Motor neuron (in vitro differentiated cells): ENCODE measurements at regions not wholly inside any gene's neighbourhood (a gene's known extent, or its start where the extent isn't known, plus 50 kb on each side); places are given as distances from the start of the nearest gene placed in this dataset.
A peak's percentile ranks its signal among the peaks of the same experiment; 100 is the strongest.

Experiments used
- ATAC-seq, 8 experiments: fragments of 200-7000 bp; cut with Tn5 transposase; replicated peaks in 6 of 8; 2 replicates each; pipeline ENCODE4 v1.8.0; 2021; ENCODE audit warnings: mild to moderate bottlenecking in 8 of 8, moderate library complexity in 8 of 8
- H3K27ac ChIP-seq, 2 donors: fragments of 250-450 bp; sonication (Bioruptor Pico); 2 replicates each; pipeline ENCODE4 v1.9.0; 2021; ENCODE audit warnings: antibody characterized with exemption in 2 of 2, mild to moderate bottlenecking in 2 of 2, moderate library complexity in 1 of 2
- H3K4me1 ChIP-seq, 2 donors: fragments of 250-450 bp; sonication (Bioruptor Pico); replicated peaks in 1 of 2; 2 replicates each; pipeline ENCODE4 v1.6.1; 2021; ENCODE audit warnings: antibody characterized with exemption in 2 of 2, mild to moderate bottlenecking in 2 of 2, moderate library complexity in 1 of 2
- H3K4me3 ChIP-seq, 5 donors: fragments of 250-450 bp; sonication (Bioruptor Pico); 2 replicates each; pipeline ENCODE4 v1.9.0; 2021; ENCODE audit warnings: antibody characterized with exemption in 5 of 5, mild to moderate bottlenecking in 5 of 5, moderate library complexity in 4 of 5
- WGBS, 10 experiments: fragments of 450-650 bp; shearing (Covaris generic); methylation state at CpG; one replicate each; pipeline ENCODE4 v1.0.0; 2022; 5-methylcytosine and 5-hydroxymethylcytosine counted together
- in situ Hi-C, 9 experiments: fragments of 400-800 bp; cut with MboI; loops; one replicate each; pipeline ENCODE4 v1.15.0; 2021; ENCODE audit warnings: low sequenced_read_pairs in 9 of 9, low pct_unique_long_range_greater_than_20kb in 2 of 9; ENCODE audit not compliant: unreplicated experiment in 9 of 9

DNA sequence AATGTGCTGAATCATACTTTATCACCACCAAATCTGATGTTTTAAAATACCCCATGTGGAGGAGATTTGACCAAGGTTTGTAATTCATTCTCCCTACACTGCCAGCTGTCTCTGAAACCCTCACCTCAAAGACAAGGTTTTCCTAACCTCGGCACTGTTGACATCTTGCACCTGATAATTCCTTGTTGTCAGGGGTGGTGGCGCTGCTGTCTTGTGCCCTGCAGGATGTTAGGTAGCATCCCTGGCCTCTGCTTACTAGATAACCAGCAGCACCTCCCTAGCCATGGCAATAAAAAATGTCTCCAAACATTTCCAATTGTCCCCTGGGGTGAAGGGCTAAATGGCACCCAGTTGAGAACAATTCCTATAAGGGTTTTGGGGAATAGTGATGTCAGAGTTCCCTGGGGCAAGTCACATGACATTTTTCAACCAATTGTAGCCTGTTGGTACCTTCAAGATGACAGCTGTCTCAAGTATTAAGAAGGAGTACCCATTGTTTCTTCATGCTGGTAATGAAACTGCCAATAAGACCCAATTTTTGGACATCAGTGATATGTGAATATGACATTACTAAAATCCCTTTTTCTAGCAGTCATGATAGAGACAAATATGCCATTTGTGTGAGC, 160.6 kb upstream of the PLCXD3 start:
- peak in 1 of 8 experiments; percentile 22 for ATAC-seq
- 31 to 100% (median 65%) methylated on average over 1 to 2 of the region's 2 CpGs; no CpG with 5 or more reads in 5 of the 10 experiments for WGBS, 10 experiments
- in situ Hi-C loops: no loop called here
- Histone ChIP-seq H3K27ac (no peak overlapping the region), H3K4me3 (no peak overlapping the region), H3K4me1 (no peaks in the 10 kb centered on the region)

DNA sequence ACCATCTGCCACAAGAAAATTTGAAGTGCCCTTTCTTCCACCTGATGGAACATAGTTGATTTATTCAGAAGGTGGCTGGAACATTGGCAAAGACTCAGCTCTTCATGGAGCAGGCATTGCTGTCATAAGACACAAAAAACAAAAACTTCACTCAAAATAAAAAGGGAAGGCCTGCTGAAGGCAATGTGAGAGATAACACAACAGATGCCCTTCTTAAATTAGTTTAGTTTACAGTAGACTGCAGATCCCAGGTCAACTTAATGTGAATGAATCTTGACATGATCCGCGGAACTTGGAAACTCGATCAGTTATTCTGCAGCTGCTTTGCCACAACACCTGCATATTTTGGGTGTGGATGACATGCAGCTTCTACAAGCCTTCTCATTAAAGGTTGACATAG, 159.8 kb upstream of the PLCXD3 start:
- WGBS, 10 experiments: 20 to 94% (median 86%) methylated on average over 1 to 3 of the region's 3 CpGs; no CpG with 5 or more reads in 2 of the 10 experiments
- no peak for ATAC-seq

DNA sequence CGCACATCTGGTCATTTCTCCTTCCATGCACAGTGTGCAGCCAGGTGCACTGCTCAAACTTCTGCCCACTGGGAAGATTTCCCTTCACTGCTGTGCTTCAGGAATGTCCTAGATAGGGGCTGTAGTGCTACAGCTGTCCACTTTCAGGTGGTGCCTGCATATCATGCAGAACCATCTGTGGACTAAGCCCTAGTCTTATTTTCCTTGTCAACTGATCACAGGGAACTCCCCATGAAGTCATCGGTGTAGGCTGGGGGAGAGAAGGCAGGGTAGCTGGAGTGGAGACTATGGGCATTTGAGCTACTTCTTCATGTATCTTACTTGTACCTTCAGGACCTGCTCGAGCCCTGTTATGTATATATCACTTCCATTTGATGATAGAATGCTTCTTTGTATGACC, 150.9 kb upstream of the PLCXD3 start:
- Histone ChIP-seq H3K4me1 (no peaks in the 10 kb centered on the region), H3K27ac (no peak overlapping the region), H3K4me3 (no peak overlapping the region)
- peak in 1 of 8 experiments; percentile 68 for ATAC-seq
- WGBS, 10 experiments: 0 to 67% (median 60%) methylated on average over 1 to 2 of the region's 3 CpGs; no CpG with 5 or more reads in 5 of the 10 experiments
- in situ Hi-C loops: no loop called here

More for the DNA sequence above, 159.8 kb upstream of the PLCXD3 start:
- Histone ChIP-seq H3K4me1 (no peaks in the 10 kb centered on the region), H3K4me3 (no peak overlapping the region), H3K27ac (no peak overlapping the region)
- in situ Hi-C loops: no loop called here

DNA sequence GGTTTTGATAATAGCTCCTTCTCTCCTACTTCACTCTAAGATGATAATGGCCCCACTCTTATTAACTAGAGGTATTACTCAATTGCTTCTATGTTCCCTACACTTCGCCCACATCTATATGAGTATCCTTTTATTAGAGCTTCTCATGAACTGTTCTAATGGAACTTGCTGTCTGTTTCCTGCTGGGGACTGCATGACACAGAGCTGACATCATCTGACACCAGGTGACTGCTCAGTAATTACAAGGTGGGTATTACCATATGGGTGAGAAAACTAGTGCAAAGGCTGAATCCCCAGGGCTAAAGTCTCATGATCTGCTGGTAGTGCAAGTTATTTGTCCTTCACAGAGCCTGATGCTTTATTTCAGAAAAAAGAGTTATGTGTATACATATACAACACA, 146.2 kb upstream of the PLCXD3 start:
- Histone ChIP-seq H3K4me1 (no peaks in the 10 kb centered on the region), H3K4me3 (no peak overlapping the region), H3K27ac (no peak overlapping the region)
- 0% methylated on average over 1 of the region's 1 CpG; no CpG with 5 or more reads in 9 of the 10 experiments for WGBS, 10 experiments
- in situ Hi-C loops: no loop called here
- ATAC-seq: peak in 5 of 8 experiments; percentile 49 to 90 (median 70)

DNA sequence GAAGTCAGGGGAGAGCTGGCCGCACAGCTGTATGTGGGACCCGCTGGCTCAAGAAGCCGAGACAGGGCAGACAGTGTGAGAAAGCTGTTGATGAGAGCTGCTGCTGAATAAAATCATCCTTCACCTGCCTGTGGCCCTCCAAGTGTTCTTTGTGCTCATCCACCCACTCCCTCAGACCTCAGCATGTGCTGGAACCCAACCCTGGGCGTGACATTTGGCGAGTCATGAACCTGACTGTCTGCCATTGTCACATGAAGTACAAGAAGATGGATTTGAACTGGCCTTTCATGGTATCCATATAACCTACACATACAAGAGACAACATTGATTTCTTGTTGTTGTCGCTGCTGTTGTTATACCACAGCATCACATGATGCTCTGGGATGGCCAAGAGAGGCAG, 139.7 kb upstream of the PLCXD3 start:
- Histone ChIP-seq H3K27ac (no peak overlapping the region), H3K4me3 (no peak overlapping the region), H3K4me1 (no peaks in the 10 kb centered on the region)
- no peak for ATAC-seq
- in situ Hi-C loops: no loop called here
- WGBS, 10 experiments: 11 to 93% (median 65%) methylated on average over 1 to 4 of the region's 6 CpGs; no CpG with 5 or more reads in 6 of the 10 experiments

DNA sequence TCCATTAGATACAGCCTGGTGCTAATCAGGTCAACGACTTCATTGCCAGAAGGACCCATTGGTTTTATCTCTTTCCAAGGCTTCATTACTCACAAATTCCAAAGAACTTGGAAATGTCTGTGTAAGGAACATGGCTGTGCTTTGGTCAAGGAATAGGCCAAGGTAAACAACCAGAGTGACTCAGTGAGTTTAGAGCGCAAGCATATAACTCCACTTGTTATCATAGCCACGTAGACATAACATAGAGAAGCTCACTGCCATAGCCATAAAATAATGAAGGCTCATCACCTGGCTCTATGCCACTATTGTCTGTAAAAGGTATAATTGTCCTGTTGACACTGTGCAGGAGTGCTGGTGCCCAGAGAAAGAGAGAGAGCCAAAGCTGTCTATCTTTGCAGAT, 139.3 kb upstream of the PLCXD3 start:
- in situ Hi-C loops: loop anchor here in 2 of 9 experiments (25.0 kb wide), 2 partner anchors 362 to 737 kb away; partner anchors contain the start of gene C7 (in 2 of the 2)
- no peaks in the 10 kb centered on the region for H3K4me1 ChIP-seq
- ATAC-seq: no peak
- H3K4me3 ChIP-seq: no peak overlapping the region
- 14 to 100% (median 61%) methylated on average over 1 to 3 of the region's 3 CpGs for WGBS, 10 experiments
- no peak overlapping the region for H3K27ac ChIP-seq

DNA sequence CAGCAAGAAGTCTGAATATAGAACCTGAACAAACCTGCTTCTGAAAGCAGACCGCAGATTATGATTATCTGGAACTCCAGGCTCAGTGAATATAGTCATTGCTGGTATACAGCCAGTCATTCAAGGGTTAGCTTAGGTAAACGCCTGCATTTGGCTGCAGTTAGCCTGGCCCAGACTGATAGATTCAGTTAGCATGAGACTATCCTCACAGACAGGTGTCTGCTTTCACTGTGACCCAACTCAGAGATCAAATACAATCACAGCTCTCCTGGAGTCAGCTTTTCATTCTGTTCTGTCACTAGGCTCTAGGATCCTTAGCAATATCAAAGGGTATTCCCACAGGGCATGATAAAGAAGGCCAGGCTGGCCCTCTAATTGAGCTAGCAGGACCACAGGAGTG, 138.6 kb upstream of the PLCXD3 start:
- in situ Hi-C loops: loop anchor here in 2 of 9 experiments (25.0 kb wide), 2 partner anchors 362 to 737 kb away; partner anchors contain the start of gene C7 (in 2 of the 2)

DNA sequence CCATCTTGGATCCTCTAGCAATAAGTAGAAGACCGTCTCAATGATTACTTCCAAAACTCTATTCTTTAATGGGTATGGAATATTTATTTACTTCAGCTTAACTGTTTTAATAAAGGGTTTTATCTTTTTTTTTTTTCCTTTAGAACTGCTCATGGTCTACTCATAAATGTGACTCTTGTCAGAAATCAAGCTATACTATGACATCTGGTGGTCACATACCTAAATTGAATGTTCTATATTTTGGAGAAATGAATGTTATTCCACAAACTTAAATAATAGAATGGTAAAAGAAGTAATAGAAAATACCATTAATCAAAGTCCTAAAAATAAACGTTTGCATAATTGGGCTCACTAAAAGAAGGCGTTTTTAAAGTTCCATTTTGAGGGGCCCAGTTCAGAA, 131.2 kb upstream of the PLCXD3 start:
- H3K4me3 ChIP-seq: no peak overlapping the region
- no peak overlapping the region for H3K27ac ChIP-seq
- in situ Hi-C loops: loop anchor here in 2 of 9 experiments (25.0 kb wide), 2 partner anchors 354 to 729 kb away; partner anchors contain the start of gene C7 (in 2 of the 2)
- no peak for ATAC-seq
- 3 to 80% (median 56%) methylated on average over 1 to 3 of the region's 3 CpGs for WGBS, 10 experiments
- no peaks in the 10 kb centered on the region for H3K4me1 ChIP-seq

More for the DNA sequence above, 138.6 kb upstream of the PLCXD3 start:
- no peaks in the 10 kb centered on the region for H3K4me1 ChIP-seq
- H3K27ac ChIP-seq: no peak overlapping the region
- 0 to 67% (median 50%) methylated on average over 1 to 2 of the region's 2 CpGs; no CpG with 5 or more reads in 3 of the 10 experiments for WGBS, 10 experiments
- ATAC-seq: no peak
- no peak overlapping the region for H3K4me3 ChIP-seq

DNA sequence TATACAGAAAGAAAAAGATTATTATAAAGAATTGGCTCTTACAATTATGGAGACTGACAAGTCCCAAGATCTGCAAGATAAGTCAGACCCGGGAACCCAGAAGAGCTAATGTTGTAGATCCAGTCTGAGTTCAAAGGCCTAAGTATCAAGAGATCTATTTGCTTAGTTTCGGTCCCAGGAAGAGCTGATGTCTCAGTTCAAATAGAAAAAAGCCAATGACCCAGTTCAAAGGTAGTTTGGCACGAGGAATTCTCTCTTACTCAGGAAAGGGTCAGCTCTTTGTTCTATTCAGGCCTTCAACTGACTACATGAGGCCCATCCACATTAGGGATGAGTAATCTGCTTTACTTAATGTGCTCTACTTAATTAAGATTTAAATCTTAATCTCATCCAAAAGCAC, 128.3 kb upstream of the PLCXD3 start:
- 35 to 93% (median 69%) methylated on average over 2 to 3 of the region's 3 CpGs for WGBS, 10 experiments
- no peak for ATAC-seq
- Histone ChIP-seq H3K27ac (no peak overlapping the region), H3K4me3 (no peak overlapping the region), H3K4me1 (no peaks in the 10 kb centered on the region)
- in situ Hi-C loops: loop anchor here in 2 of 9 experiments (25.0 kb wide), 2 partner anchors 351 to 726 kb away; partner anchors contain the start of gene C7 (in 2 of the 2)

DNA sequence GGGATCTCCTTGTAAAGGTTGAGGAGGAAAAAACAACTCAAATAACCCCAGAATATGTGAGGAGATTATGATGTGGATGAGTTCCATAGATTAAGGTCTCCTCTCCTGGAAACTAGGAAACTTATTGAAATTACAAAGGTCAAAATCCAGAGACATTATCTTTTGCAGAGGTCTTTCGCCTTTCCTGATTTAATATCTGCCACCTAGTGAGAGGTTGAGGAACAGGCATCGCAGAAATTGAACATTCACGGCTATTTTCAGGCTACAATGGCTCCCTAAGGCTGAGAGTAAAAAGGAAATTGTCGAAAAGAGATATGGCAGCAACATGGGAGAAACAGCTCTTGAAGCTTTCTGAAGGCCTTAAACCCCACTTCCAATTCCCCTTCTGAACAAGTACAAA, 127.5 kb upstream of the PLCXD3 start:
- H3K4me1 ChIP-seq: no peaks in the 10 kb centered on the region
- peak in 1 of 8 experiments; percentile 15 for ATAC-seq
- H3K4me3 ChIP-seq: no peak overlapping the region
- 58 to 93% (median 88%) methylated on average over 2 to 4 of the region's 4 CpGs; no CpG with 5 or more reads in 3 of the 10 experiments for WGBS, 10 experiments
- in situ Hi-C loops: loop anchor here in 2 of 9 experiments (25.0 kb wide), 2 partner anchors 351 to 726 kb away; partner anchors contain the start of gene C7 (in 2 of the 2)
- no peak overlapping the region for H3K27ac ChIP-seq

DNA sequence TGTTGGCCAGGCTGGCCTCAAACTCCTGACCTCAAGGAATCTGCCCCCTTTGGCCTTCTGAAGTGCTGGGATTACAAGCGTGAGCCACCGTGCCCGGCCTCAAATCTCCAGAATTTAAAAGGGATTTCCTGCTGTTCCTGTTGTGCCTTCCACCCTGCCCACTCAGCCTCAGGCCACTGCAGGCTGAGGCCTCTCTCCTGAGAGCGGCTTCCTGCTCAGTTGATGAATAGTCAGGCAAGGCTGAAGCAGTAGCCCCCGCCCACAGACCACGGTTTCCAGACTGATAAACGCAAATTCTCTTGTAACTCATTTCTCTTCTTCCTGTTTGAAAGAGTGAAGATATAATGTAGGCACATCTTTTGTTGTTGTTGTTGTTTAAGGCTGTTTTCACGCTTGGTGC, 127.0 kb upstream of the PLCXD3 start:
- peak in 1 of 8 experiments; percentile 34 for ATAC-seq
- H3K4me3 ChIP-seq: no peak overlapping the region
- H3K27ac ChIP-seq: no peak overlapping the region
- 43 to 90% (median 74%) methylated on average over 2 to 8 of the region's 8 CpGs for WGBS, 10 experiments
- H3K4me1 ChIP-seq: no peaks in the 10 kb centered on the region
- in situ Hi-C loops: loop anchor here in 2 of 9 experiments (25.0 kb wide), 2 partner anchors 350 to 725 kb away; partner anchors contain the start of gene C7 (in 2 of the 2)

DNA sequence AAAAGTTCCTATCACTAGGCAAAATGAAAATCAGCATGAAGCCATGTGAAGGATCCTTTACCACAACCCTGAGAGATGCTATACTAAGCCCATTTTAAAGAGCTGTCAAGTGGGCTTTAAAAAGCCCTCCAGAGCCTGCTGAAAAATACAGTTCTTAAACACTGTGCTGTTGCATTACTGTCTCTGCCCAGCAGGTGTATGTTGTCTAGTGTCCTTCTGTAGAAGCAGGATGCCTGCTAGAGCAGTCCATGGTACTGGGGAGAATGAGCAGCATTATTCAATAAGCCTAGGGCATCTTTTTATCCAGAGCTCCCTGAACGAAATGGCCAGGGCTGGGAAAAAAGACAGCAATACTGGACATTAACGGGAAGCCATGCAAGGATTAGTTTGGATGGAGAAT, 126.2 kb upstream of the PLCXD3 start:
- 17 to 86% (median 65%) methylated on average over 1 to 2 of the region's 2 CpGs; no CpG with 5 or more reads in 4 of the 10 experiments for WGBS, 10 experiments
- in situ Hi-C loops: loop anchor here in 2 of 9 experiments (25.0 kb wide), 2 partner anchors 349 to 724 kb away; partner anchors contain the start of gene C7 (in 2 of the 2)
- Histone ChIP-seq H3K27ac (no peak overlapping the region), H3K4me1 (no peaks in the 10 kb centered on the region), H3K4me3 (no peak overlapping the region)
- ATAC-seq: peak in 3 of 8 experiments; percentile 57 to 87 (median 63)

DNA sequence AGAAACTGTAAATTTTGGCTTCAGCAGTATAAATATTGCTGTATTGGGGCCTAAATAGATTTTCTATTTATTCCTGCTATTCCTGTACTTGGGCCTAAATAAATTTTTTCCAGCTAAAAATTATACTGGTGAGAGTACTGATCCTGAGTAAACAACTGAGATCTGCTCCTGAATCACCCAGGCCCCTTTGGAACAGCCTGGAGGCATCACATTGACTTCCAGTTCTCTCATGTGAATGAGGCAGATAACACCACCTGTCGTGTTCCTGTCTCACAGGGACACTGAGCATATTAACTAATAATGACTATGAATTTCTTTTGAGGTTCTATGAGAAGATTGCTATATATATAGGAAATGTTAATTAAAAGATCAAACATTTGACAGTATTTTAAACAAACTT, 119.5 kb upstream of the PLCXD3 start:
- H3K27ac ChIP-seq: no peak overlapping the region
- no peaks in the 10 kb centered on the region for H3K4me1 ChIP-seq
- WGBS, 10 experiments: 13 to 88% (median 56%) methylated on average over 1 of the region's 1 CpG; no CpG with 5 or more reads in 3 of the 10 experiments
- in situ Hi-C loops: loop anchor here in 2 of 9 experiments (25.0 kb wide), 2 partner anchors 343 to 718 kb away; partner anchors contain the start of gene C7 (in 2 of the 2)
- H3K4me3 ChIP-seq: no peak overlapping the region
- no peak for ATAC-seq
